ENCODE measurements at regions not wholly inside any gene's neighbourhood (a gene's known extent, or its start where the extent isn't known, plus 50 kb on each side); places are given as distances from the start of the nearest gene placed in this dataset.

DNA sequence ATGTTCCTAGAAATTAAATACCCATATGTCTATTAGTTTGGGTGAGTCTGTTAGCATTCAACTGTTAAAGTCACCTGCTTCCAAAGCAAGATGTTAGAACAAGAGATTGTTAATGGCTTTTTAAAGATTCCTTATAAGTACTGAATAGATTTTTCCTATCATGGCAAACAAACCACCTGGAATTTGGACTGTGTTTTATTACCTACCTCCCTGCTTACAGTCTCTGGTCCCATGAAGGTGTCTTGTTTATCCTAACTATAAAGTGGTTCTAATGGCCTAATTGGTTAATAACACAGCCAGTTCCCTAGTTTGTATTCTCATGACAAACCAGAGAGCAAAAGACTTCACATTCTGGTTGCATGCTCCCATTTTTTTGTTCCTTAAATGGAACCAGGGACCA, 149.5 kb downstream of the PPP1R2C start:
- CTCF ChIA-PET, result no interaction called here
- DNase-seq (ENCODE audit: low read depth, low spot score), result no peak
- POLR2A ChIA-PET, result no interaction called here
- H3K27ac ChIP-seq (ENCODE audit: low read depth, low read length), result no peak overlapping the region
- H3K4me3 ChIP-seq (ENCODE audit: low read depth, low read length), result no peak overlapping the region
- TF ChIP-seq, protein P1, sequence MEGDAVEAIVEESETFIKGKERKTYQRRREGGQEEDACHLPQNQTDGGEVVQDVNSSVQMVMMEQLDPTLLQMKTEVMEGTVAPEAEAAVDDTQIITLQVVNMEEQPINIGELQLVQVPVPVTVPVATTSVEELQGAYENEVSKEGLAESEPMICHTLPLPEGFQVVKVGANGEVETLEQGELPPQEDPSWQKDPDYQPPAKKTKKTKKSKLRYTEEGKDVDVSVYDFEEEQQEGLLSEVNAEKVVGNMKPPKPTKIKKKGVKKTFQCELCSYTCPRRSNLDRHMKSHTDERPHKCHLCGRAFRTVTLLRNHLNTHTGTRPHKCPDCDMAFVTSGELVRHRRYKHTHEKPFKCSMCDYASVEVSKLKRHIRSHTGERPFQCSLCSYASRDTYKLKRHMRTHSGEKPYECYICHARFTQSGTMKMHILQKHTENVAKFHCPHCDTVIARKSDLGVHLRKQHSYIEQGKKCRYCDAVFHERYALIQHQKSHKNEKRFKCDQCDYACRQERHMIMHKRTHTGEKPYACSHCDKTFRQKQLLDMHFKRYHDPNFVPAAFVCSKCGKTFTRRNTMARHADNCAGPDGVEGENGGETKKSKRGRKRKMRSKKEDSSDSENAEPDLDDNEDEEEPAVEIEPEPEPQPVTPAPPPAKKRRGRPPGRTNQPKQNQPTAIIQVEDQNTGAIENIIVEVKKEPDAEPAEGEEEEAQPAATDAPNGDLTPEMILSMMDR (IDR thresholded peaks at IDR 0.05; ENCODE audit: low read depth, low read length), result no peak
- no peaks in the 10 kb centered on the region for H3K27me3 ChIP-seq (ENCODE audit: control insufficient read depth, insufficient read depth, low read length)
- H3K9me3 ChIP-seq (ENCODE audit: control insufficient read depth, insufficient read depth, low read length), result no peaks in the 10 kb centered on the region

DNA sequence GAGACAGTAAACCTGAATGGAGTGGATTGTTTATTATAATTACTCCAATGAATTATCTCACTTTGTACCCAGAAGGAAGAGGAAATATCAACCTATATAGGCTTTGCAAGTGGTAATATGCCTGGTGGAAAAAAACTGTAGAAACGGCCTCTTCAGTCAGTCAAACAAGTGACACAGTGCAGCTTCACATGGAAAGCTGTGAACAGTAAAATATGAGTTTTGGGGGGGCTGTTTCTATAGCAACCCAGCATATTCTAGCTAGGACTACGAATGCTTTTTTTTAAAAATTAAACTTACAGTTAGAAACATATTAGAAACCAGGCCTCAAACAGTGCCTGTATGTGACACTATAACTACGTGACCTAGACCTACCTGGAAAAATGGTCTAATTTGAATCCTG, 150.1 kb downstream of the PPP1R2C start:
- ChIA-PET CTCF (no interaction called here), POLR2A (no interaction called here)
- Histone ChIP-seq H3K27ac (ENCODE audit: low read depth, low read length) (no peak overlapping the region), H3K4me3 (ENCODE audit: low read depth, low read length) (no peak overlapping the region), H3K27me3 (ENCODE audit: control insufficient read depth, insufficient read depth, low read length) (no peaks in the 10 kb centered on the region), H3K9me3 (ENCODE audit: control insufficient read depth, insufficient read depth, low read length) (no peaks in the 10 kb centered on the region)
- DNase-seq (ENCODE audit: low read depth, low spot score), result no peak
- TF ChIP-seq, protein P1 (IDR thresholded peaks at IDR 0.05; ENCODE audit: low read depth, low read length), result no peak

DNA sequence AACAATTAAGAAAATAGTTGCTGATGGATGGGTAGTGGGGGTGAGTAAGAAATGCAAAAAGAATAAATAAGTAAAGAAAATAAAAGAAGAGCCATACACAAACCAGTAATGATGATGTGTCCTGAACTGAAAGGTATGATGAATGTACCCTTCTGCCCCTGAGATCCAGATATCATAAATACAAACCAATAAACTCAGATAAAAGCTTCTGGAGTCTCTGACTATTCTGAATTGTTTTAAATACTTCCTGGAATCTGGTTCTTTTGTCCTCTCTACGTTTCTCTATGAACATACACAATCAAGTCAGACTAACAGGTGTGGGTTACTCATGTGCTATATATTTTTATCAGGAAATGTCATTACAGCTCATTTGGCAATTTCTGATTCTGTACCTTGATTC, 153.4 kb downstream of the PPP1R2C start:
- ChIA-PET POLR2A (no interaction called here), CTCF (no interaction called here)
- Histone ChIP-seq H3K27ac (ENCODE audit: low read depth, low read length) (no peak overlapping the region), H3K27me3 (ENCODE audit: control insufficient read depth, insufficient read depth, low read length) (no peaks in the 10 kb centered on the region), H3K4me3 (ENCODE audit: low read depth, low read length) (no peak overlapping the region), H3K9me3 (ENCODE audit: control insufficient read depth, insufficient read depth, low read length) (no peaks in the 10 kb centered on the region)
- TF ChIP-seq, protein P1 (IDR thresholded peaks at IDR 0.05; ENCODE audit: low read depth, low read length), result no peak
- DNase-seq (ENCODE audit: low read depth, low spot score), result no peak

DNA sequence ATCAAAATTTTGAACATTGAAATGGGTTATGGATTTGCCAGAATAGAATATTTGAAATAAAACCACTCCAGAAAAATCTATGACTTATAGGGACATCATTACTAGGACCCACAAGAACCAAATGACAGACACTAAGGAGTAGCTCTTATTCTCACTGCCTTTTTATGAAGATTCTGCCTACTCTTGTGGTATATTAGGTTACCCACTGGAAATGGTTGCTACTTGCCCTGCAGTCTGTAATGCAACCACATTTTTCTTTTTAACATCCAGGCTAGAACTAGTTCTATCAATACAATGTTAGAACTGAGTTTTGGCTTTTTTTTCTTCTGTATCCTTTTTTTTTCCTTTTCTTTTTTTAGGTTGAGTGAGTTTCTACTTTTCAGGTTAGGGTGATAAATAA, 158.9 kb downstream of the PPP1R2C start:
- H3K27me3 ChIP-seq (ENCODE audit: control insufficient read depth, insufficient read depth, low read length), result no peaks in the 10 kb centered on the region
- H3K27ac ChIP-seq (ENCODE audit: low read depth, low read length), result no peak overlapping the region
- no peaks in the 10 kb centered on the region for H3K9me3 ChIP-seq (ENCODE audit: control insufficient read depth, insufficient read depth, low read length)
- DNase-seq (ENCODE audit: low read depth, low spot score), result no peak
- TF ChIP-seq, protein P1 (IDR thresholded peaks at IDR 0.05; ENCODE audit: low read depth, low read length), result no peak
- POLR2A ChIA-PET, result no interaction called here
- CTCF ChIA-PET, result no interaction called here
- no peak overlapping the region for H3K4me3 ChIP-seq (ENCODE audit: low read depth, low read length)

DNA sequence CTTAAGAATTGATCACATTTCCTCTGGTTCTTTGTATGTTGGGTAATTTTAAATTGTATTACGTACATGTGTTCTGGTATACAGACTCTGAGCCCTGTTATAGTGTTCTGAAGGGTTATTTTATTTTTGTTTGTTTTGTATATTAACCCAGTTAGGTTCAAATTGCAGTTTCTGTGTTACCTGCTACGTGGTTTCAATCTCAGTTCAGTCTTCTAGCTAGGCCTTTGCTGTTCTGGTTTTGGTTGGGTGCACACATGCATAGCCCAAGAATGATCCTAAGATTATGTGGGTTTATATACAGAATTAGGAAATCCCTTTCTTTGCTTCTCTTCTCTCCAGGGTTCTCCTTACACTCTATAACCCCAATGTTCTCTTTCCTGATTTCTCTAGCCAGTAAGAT, 161.0 kb downstream of the PPP1R2C start:
- no peak for DNase-seq (ENCODE audit: low read depth, low spot score)
- POLR2A ChIA-PET, result no interaction called here
- TF ChIP-seq, protein P1 (IDR thresholded peaks at IDR 0.05; ENCODE audit: low read depth, low read length), result no peak
- H3K9me3 ChIP-seq (ENCODE audit: control insufficient read depth, insufficient read depth, low read length), result no peaks in the 10 kb centered on the region
- no peak overlapping the region for H3K4me3 ChIP-seq (ENCODE audit: low read depth, low read length)
- no peak overlapping the region for H3K27ac ChIP-seq (ENCODE audit: low read depth, low read length)
- H3K27me3 ChIP-seq (ENCODE audit: control insufficient read depth, insufficient read depth, low read length), result no peaks in the 10 kb centered on the region
- CTCF ChIA-PET, result no interaction called here

Data from AG04450 (cell line).